Ishikawa (cell line): ENCODE measurements at regions not wholly inside any gene's neighbourhood (a gene's known extent, or its start where the extent isn't known, plus 50 kb on each side); places are given as distances from the start of the nearest gene placed in this dataset.

Experiments used
- CEBPB ChIP-seq: IDR thresholded peaks from 2 replicates; pipeline ENCODE4 v1.6.1; 2012
- CREB1 ChIP-seq: IDR thresholded peaks from 2 replicates; pipeline ENCODE4 v1.6.1; 2012; ENCODE audit warnings: low read depth
- EGR1 ChIP-seq: IDR thresholded peaks from 2 replicates; pipeline ENCODE4 v1.6.1; 2012
- EP300 ChIP-seq: IDR thresholded peaks from 2 replicates; pipeline ENCODE4 v1.6.1; 2012; ENCODE audit warnings: borderline replicate concordance
- FOXM1 ChIP-seq: IDR thresholded peaks from 2 replicates; pipeline ENCODE4 v1.6.1; 2012; ENCODE audit warnings: low read depth, borderline replicate concordance
- MAX ChIP-seq: IDR thresholded peaks from 2 replicates; pipeline ENCODE4 v1.6.1; 2012
- NFIC ChIP-seq: IDR thresholded peaks from 2 replicates; pipeline ENCODE4 v1.6.1; 2012
- RAD21 ChIP-seq: IDR thresholded peaks from 2 replicates; pipeline ENCODE4 v1.6.1; 2012; ENCODE audit warnings: low read depth
- REST ChIP-seq: IDR thresholded peaks from 2 replicates; pipeline ENCODE4 v1.6.1; 2012; ENCODE audit warnings: low read depth, mild to moderate bottlenecking
- TAF1 ChIP-seq: IDR thresholded peaks from 2 replicates; pipeline ENCODE4 v1.6.1; 2012; ENCODE audit warnings: low read depth, mild to moderate bottlenecking
- TCF12 ChIP-seq: IDR thresholded peaks from 2 replicates; pipeline ENCODE4 v1.6.1; 2012; ENCODE audit warnings: low read depth
- TEAD4 ChIP-seq: IDR thresholded peaks from 2 replicates; pipeline ENCODE4 v1.6.1; 2012
- USF1 ChIP-seq: IDR thresholded peaks from 2 replicates; pipeline ENCODE4 v1.6.1; 2012
- YY1 ChIP-seq: IDR thresholded peaks from 2 replicates; pipeline ENCODE4 v1.6.1; 2012; ENCODE audit warnings: low read depth
- ZBTB7A ChIP-seq: IDR thresholded peaks from 2 replicates; pipeline ENCODE4 v1.6.1; 2012; ENCODE audit warnings: low read depth

GRCh38 chr12:98221243-98221808, 294.1 kb upstream of the TMPO start:
- TF ChIP-seq TCF12 (peak; percentile 93), TEAD4 (peak; percentile 91), FOXM1 (peak; percentile 80), ZBTB7A (peak; percentile 86), NFIC (peak; percentile 95), CEBPB (peak; percentile 55; the same call in 1 of the 2 replicates), EP300 (peak; percentile 94), REST (no peak), EGR1 (no peak)

- TF ChIP-seq RAD21 (no peak), MAX (no peak), YY1 (no peak), TEAD4 (no peak), ZBTB7A (no peak; the same call in 1 of the 2 replicates), TCF12 (no peak), NFIC (no peak), TAF1 (no peak), CEBPB (no peak), USF1 (no peak), EP300 (no peak), CREB1 (no peak), REST (no peak), FOXM1 (no peak), EGR1 (no peak)
Observed at GRCh38 chr12:98222135-98222534, 293.3 kb upstream of the TMPO start.

- TF ChIP-seq ZBTB7A (no peak), USF1 (no peak), TAF1 (no peak), MAX (no peak), NFIC (no peak)
Observed at GRCh38 chr12:98224584-98225221, 290.7 kb upstream of the TMPO start.

GRCh38 chr12:98227162-98227561, 288.2 kb upstream of the TMPO start:
- TF ChIP-seq NFIC (no peak), RAD21 (peak; percentile 47), FOXM1 (no peak)

DNA sequence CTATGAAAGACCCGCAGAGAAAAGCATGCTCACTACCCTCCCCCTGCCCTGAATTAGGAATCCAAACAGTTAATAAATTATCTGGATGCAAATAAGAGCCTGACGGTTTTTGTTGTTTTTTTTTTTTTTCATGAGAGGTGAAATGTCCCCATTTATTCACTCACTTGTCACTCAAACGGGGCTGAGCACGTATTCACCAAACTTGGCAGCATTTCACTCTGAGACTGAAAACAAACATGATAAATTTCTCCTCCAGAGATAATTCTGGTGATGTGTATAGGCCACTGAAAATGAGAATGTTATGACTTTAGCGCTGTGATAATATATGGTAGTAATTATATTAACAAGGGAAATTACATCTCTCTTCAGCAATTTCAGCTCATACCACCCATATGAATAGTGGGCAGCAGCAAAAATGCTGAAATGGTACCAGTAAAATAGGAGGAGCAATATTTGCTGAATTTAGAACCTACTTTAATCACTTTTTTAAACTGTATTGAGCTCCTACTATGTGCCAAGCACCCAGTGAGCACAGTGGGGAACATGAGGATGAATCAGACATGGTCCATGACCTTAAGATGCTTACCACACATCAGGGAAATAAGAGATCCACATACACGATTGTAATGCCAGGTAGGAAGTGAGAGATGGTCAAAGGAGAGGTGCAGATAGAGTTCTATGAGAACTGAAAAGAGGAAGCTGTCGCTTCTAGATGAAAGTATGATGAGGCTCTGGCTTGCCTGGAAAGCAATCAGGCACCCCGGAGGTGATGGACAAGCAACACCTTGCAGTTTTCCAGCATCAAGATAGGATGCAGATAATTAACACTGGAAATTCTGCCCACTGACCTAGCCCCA, 286.5 kb upstream of the TMPO start:
- TF ChIP-seq REST = no peak
- TF ChIP-seq YY1 = no peak
- TF ChIP-seq TCF12 = no peak
- TF ChIP-seq MAX = no peak
- no peak for TF ChIP-seq EP300
- no peak for TF ChIP-seq NFIC
- no peak for TF ChIP-seq USF1
